ENCODE measurements at regions not wholly inside any gene's neighbourhood (a gene's known extent, or its start where the extent isn't known, plus 50 kb on each side); places are given as distances from the start of the nearest gene placed in this dataset.

GRCh38 chr3:160170409-160171370 is 54.5 kb upstream of the C3orf80 start:
- DNase-seq = no peak

DNA sequence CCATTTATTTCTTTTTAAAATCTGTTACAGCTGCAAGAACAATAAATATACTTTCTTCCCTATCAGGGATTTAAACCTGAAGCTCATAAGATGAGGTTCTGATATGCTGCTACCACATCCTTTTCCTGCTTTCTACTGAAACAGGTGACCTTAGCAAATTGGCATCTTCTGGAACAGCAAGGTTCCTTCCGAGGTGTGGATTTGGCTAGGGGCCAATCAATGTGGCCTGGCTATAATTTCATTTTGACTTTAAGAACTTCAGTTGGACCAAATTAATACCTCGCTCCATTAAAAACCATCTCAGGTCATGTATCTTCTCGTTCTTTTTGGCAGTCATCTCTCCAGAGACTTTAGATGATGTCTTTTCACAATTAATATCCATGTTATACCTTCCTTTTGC is 53.4 kb upstream of the C3orf80 start:
- no peak for DNase-seq

DNA sequence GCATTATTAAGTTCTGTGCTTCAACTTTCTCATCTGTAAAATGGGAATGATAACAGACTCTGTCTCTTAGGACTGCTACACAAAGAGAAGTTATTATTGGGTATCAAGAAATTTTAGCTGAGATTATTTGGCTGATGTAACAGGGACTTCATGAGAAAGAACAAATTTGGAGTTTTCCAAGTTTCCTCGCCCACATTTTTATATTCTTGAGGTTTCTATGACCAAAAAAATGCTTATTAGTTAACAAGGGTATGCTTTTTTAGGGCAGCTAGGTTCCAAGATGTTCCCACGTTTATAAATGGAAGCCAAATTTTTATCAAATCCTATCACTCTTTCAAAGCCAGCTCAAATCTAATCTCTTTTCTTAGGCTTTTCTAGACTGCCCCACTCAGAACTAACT is 50.6 kb upstream of the C3orf80 start:
- no peak for DNase-seq

All from inflammatory macrophage treated with lipopolysaccharide for 4 hours (primary cell).